ENCODE measurements at regions not wholly inside any gene's neighbourhood (a gene's known extent, or its start where the extent isn't known, plus 50 kb on each side); places are given as distances from the start of the nearest gene placed in this dataset.

DNA sequence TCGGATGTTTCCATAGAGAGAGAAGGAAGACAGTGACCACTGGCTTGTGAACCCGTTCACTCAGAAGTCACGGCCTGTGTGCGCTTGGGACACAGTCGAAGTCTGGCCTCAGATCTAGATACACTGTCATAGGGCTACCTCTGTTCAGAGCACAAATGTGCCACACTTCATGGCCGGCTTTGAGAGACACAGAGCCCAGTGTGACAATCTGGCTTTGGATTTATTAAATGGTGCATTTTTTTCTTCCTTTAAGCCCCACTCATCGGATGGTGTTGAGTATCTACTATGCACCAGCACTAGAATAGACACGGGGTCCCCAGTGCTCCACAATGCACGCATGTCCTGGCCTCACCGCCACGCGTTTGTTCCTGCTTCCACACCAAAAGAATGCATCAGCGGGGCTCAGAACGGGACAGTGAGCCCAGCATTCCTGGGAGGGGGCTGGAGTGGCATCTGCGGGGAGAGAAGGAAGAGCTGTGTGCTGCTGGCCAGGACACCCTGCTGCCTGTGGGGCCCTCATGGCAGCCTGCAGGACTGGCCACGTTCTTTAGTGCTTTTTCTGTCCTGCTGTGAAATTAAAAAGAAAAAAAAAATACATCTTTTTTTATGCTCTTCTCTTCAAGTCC, 738.9 kb upstream of the SALL3 start:
- no peak for DNase-seq (ENCODE audit: low read depth)
- no peak overlapping the region for H3K4me3 ChIP-seq (ENCODE audit: low read depth, low read length)
- TF ChIP-seq MYC (IDR thresholded peaks at IDR 0.05; ENCODE audit: low read depth, low read length) = no peak
- TF ChIP-seq POLR2A (IDR thresholded peaks at IDR 0.05; ENCODE audit: extremely low read depth, insufficient read length) = no peak
- TF ChIP-seq, protein P1, sequence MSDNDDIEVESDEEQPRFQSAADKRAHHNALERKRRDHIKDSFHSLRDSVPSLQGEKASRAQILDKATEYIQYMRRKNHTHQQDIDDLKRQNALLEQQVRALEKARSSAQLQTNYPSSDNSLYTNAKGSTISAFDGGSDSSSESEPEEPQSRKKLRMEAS (IDR thresholded peaks at IDR 0.05; ENCODE audit: low read depth, low read length) = no peak
- no peak for TF ChIP-seq CTCF (IDR thresholded peaks at IDR 0.05; ENCODE audit: low read depth, low read length)

GRCh38 chr18:78241535-78242253, 737.9 kb upstream of the SALL3 start:
- no peak for DNase-seq (ENCODE audit: low read depth)
- no peak overlapping the region for H3K4me3 ChIP-seq (ENCODE audit: low read depth, low read length)
- no peak for TF ChIP-seq POLR2A (IDR thresholded peaks at IDR 0.05; ENCODE audit: extremely low read depth, insufficient read length)
- TF ChIP-seq, protein P1 (IDR thresholded peaks at IDR 0.05; ENCODE audit: low read depth, low read length) = no peak
- TF ChIP-seq MYC (IDR thresholded peaks at IDR 0.05; ENCODE audit: low read depth, low read length) = no peak
- TF ChIP-seq CTCF (IDR thresholded peaks at IDR 0.05; ENCODE audit: low read depth, low read length) = no peak

DNA sequence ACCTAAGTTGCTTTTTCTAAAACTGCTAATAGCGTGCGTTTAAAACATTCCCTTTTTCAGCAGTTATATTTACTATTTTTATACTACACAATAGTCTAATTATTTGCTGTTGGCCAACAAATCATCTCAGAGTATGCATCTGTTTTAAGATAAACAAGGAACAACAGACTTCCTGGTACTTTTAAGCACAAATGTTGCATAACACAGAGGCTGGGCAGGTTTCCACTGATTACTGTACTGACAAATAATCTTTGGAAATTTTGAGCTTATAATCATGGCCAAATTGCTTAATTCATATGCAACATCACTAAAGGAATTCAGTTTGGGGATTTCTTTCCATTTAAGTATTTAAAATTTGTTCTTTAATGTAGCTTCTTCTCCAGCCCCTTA, 737.4 kb upstream of the SALL3 start:
- no peak overlapping the region for H3K4me3 ChIP-seq (ENCODE audit: low read depth, low read length)
- TF ChIP-seq CTCF (IDR thresholded peaks at IDR 0.05; ENCODE audit: low read depth, low read length) (no peak), POLR2A (IDR thresholded peaks at IDR 0.05; ENCODE audit: extremely low read depth, insufficient read length) (no peak), MYC (IDR thresholded peaks at IDR 0.05; ENCODE audit: low read depth, low read length) (no peak)
- TF ChIP-seq, protein P1 (IDR thresholded peaks at IDR 0.05; ENCODE audit: low read depth, low read length) = no peak
- no peak for DNase-seq (ENCODE audit: low read depth)

DNA sequence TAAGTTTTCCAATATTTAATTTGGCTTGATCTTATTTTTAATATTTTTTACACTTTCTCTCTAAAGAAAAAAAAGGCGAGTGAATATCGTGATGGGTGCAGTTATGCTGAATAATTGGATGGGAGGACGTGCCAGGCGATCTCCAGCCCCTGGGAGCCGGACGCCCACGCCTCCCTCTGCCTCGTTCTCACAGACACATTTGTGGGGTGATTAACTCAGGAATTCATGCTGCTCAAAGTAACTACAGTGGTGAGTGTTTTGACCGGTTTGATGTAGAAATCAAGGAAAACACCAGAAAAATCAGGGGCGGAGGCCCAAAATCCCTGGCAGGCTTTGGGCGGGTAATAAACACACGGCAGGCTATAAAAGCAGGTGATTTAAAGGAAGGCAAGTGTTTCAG, 736.8 kb upstream of the SALL3 start:
- DNase-seq (ENCODE audit: low read depth) = no peak
- TF ChIP-seq MYC (IDR thresholded peaks at IDR 0.05; ENCODE audit: low read depth, low read length) (no peak), CTCF (IDR thresholded peaks at IDR 0.05; ENCODE audit: low read depth, low read length) (no peak), POLR2A (IDR thresholded peaks at IDR 0.05; ENCODE audit: extremely low read depth, insufficient read length) (no peak)
- TF ChIP-seq, protein P1 (IDR thresholded peaks at IDR 0.05; ENCODE audit: low read depth, low read length) = no peak
- no peak overlapping the region for H3K4me3 ChIP-seq (ENCODE audit: low read depth, low read length)

DNA sequence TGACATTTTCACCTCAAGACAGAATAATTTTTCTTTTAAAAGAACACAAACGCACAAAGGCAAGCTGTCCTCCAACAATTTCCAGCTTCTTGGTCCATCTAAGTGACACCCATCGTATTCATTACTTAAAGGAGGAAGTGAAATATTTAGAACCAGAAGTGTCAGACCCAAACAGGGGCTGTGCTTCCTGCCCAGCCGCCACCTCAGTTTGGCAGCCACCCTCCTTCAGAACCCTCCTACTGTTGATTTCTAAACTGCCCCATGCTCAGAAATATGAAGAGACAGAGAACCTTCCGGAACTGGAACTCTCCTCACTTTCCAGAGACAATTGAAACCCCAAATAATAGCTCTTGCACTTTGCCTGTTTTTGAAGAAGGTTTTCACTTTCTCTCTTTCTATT, 734.8 kb upstream of the SALL3 start:
- no peak for TF ChIP-seq MYC (IDR thresholded peaks at IDR 0.05; ENCODE audit: low read depth, low read length)
- no peak for TF ChIP-seq CTCF (IDR thresholded peaks at IDR 0.05; ENCODE audit: low read depth, low read length)
- TF ChIP-seq, protein P1 (IDR thresholded peaks at IDR 0.05; ENCODE audit: low read depth, low read length) = no peak
- no peak for TF ChIP-seq POLR2A (IDR thresholded peaks at IDR 0.05; ENCODE audit: extremely low read depth, insufficient read length)
- no peak overlapping the region for H3K4me3 ChIP-seq (ENCODE audit: low read depth, low read length)
- no peak for DNase-seq (ENCODE audit: low read depth)
